HL-60 (cell line): ENCODE measurements at regions not wholly inside any gene's neighbourhood (a gene's known extent, or its start where the extent isn't known, plus 50 kb on each side); places are given as distances from the start of the nearest gene placed in this dataset.

ENCODE experiments used
- GABPA ChIP-seq: IDR thresholded peaks from 2 replicates; pipeline ENCODE4 v1.6.1; 2012; ENCODE audit warnings: low read depth
- POLR2AphosphoS5 ChIP-seq: IDR thresholded peaks from 2 replicates; pipeline ENCODE4 v1.6.1; 2012; ENCODE audit warnings: low read depth
- TF ChIP-seq, protein P1 (sequence below): IDR thresholded peaks from one replicate; pipeline ENCODE4 v1.5.1; 2011; ENCODE audit warnings: low read length, control low read depth, inconsistent platforms; ENCODE audit not compliant: insufficient read depth
- TF ChIP-seq, protein P2 (sequence below): IDR thresholded peaks from 2 replicates; pipeline ENCODE4 v1.6.1; 2012; ENCODE audit warnings: low read depth; ENCODE audit not compliant: insufficient replicate concordance

DNA sequence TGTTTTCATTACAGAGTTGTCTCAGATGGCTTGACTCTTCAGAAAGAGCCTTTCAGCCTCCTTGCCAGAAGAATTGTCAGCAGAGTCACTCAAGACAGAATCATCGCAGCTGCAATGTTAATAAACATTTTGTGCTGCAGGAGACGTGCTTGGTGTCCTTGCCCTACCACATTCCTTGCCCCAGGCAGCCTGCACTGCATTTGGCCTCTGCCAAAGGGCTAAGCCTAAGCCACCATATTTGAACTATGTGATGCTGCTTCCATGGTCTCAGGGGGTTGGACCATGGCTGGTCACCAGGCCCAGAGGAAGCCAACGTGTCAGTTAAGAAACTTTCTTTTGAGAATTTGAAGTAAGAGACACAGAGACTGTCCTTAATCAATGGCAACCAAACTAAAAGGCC is 145.4 kb downstream of the ACTL7B start:
- TF ChIP-seq, protein P1, sequence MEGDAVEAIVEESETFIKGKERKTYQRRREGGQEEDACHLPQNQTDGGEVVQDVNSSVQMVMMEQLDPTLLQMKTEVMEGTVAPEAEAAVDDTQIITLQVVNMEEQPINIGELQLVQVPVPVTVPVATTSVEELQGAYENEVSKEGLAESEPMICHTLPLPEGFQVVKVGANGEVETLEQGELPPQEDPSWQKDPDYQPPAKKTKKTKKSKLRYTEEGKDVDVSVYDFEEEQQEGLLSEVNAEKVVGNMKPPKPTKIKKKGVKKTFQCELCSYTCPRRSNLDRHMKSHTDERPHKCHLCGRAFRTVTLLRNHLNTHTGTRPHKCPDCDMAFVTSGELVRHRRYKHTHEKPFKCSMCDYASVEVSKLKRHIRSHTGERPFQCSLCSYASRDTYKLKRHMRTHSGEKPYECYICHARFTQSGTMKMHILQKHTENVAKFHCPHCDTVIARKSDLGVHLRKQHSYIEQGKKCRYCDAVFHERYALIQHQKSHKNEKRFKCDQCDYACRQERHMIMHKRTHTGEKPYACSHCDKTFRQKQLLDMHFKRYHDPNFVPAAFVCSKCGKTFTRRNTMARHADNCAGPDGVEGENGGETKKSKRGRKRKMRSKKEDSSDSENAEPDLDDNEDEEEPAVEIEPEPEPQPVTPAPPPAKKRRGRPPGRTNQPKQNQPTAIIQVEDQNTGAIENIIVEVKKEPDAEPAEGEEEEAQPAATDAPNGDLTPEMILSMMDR = no peak
- TF ChIP-seq, protein P2, sequence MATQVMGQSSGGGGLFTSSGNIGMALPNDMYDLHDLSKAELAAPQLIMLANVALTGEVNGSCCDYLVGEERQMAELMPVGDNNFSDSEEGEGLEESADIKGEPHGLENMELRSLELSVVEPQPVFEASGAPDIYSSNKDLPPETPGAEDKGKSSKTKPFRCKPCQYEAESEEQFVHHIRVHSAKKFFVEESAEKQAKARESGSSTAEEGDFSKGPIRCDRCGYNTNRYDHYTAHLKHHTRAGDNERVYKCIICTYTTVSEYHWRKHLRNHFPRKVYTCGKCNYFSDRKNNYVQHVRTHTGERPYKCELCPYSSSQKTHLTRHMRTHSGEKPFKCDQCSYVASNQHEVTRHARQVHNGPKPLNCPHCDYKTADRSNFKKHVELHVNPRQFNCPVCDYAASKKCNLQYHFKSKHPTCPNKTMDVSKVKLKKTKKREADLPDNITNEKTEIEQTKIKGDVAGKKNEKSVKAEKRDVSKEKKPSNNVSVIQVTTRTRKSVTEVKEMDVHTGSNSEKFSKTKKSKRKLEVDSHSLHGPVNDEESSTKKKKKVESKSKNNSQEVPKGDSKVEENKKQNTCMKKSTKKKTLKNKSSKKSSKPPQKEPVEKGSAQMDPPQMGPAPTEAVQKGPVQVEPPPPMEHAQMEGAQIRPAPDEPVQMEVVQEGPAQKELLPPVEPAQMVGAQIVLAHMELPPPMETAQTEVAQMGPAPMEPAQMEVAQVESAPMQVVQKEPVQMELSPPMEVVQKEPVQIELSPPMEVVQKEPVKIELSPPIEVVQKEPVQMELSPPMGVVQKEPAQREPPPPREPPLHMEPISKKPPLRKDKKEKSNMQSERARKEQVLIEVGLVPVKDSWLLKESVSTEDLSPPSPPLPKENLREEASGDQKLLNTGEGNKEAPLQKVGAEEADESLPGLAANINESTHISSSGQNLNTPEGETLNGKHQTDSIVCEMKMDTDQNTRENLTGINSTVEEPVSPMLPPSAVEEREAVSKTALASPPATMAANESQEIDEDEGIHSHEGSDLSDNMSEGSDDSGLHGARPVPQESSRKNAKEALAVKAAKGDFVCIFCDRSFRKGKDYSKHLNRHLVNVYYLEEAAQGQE = no peak
- TF ChIP-seq POLR2AphosphoS5 = no peak
- TF ChIP-seq GABPA = no peak
